Stimulated activated naive CD8-positive, alpha-beta T cell treated with anti-CD3 and anti-CD28 coated beads, Interleukin-15, amount 100 ng/mL, for 72 hours (primary cell): ENCODE measurements at regions not wholly inside any gene's neighbourhood (a gene's known extent, or its start where the extent isn't known, plus 50 kb on each side); places are given as distances from the start of the nearest gene placed in this dataset.

ENCODE experiments used
- ATAC-seq: fragments of 150-1000 bp; cut with Tn5 transposase; 2 replicates; pipeline ENCODE4 v1.10.0; 2021; ENCODE audit warnings: mild to moderate bottlenecking, moderate library complexity
- DNase-seq, 2 donors: peaks; one replicate each; pipeline ENCODE4 v3.0.0; 2021 to 2022
- H3K27ac Mint-ChIP-seq, 2 donors: one replicate each; pipeline ENCODE4 v1.8.0; 2022; ENCODE audit warnings: mild to moderate bottlenecking in 2 of 2, mixed read lengths in 2 of 2, moderate library complexity in 2 of 2
- H3K27me3 Mint-ChIP-seq: one replicate; pipeline ENCODE4 v1.8.0; 2022; ENCODE audit warnings: mixed read lengths
- H3K4me1 Mint-ChIP-seq: one replicate; pipeline ENCODE4 v1.8.0; 2022; ENCODE audit warnings: mild to moderate bottlenecking, mixed read lengths
- H3K4me3 Mint-ChIP-seq, 2 donors: one replicate each; pipeline ENCODE4 v1.8.0; 2022; ENCODE audit warnings: mild to moderate bottlenecking in 2 of 2, mixed read lengths in 2 of 2, moderate library complexity in 1 of 2
- H3K9me3 Mint-ChIP-seq, 2 donors: one replicate each; pipeline ENCODE4 v1.8.0; 2022; ENCODE audit warnings: mixed read lengths in 2 of 2

DNA sequence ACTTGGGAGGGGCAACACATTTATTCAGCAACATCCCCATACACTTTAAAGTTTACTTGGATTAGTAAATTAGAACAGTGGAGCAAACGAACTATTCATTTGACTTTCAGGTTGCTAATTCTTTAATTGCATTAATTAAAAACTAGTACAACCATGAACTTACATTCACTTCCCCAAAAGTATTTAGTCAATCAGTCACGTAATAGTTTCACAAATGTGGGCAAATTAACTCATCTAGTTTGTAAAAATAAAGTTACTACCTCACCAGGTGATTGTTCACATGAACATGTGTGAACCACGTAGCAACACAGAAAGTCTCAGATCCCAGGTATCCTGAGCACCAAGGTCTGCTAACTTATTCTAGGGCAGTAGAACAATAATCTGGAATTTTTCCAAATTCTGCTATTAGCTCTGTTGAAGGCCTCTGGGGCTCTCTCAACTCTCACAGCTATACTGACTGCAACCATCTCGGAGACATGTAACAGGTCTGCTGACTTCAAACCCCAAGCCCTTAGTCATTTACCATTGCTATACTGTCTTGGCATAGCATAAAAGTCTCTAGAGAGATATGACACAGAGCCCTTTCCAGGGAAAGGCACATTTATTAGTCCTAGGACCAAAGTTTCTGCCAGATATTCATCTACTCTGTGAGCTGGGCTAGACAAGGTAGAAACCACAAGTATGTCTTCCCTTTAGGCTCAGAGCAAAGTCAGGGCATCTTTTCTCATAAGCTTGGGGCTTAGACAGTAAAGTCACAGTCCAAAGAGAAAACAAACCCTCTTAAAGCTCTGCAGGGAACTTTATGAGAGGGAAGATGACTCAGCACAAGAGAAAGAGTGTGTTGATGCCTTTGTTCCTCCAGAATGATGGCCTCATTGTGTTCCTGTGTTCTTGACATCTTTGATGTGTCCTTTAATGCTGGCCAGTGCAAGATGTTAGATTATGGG lies 50.9 kb upstream of the CCDC28A start:
- no peak for ATAC-seq
- no peaks in the 10 kb centered on the region for H3K4me1 Mint-ChIP-seq
- no peak overlapping the region for H3K4me3 Mint-ChIP-seq
- peaks cover 5% of the 10 kb centered on the region for H3K27me3 Mint-ChIP-seq
- H3K9me3 Mint-ChIP-seq, result no peaks in the 10 kb centered on the region
- no peak for DNase-seq
- no peak overlapping the region for H3K27ac Mint-ChIP-seq
